Esophagus muscularis mucosa (tissue), 4 donors: ENCODE measurements at regions not wholly inside any gene's neighbourhood (a gene's known extent, or its start where the extent isn't known, plus 50 kb on each side); places are given as distances from the start of the nearest gene placed in this dataset.

Experiments
- EP300 ChIP-seq: sonication (generic); formaldehyde crosslinking; IDR thresholded peaks from one replicate; pipeline ENCODE4 v1.6.1; 2017; ENCODE audit warnings: antibody characterized with exemption
- POLR2A ChIP-seq: fragments of 450-650 bp; IDR thresholded peaks from one replicate; pipeline ENCODE4 v1.6.1; 2017; ENCODE audit warnings: antibody characterized with exemption, moderate library complexity, mild to moderate bottlenecking, low read depth
- TF ChIP-seq, protein P1 (sequence below), 3 experiments: fragments of 200-600 bp in 2 of 3; fragments of 450-650 bp in 1 of 3; sonication (generic) in 2 of 3; IDR thresholded peaks; one replicate each; pipeline ENCODE4 v1.5.1; 2017 to 2019; ENCODE audit warnings: antibody characterized with exemption in 3 of 3, mild to moderate bottlenecking in 2 of 3, moderate library complexity in 1 of 3

DNA sequence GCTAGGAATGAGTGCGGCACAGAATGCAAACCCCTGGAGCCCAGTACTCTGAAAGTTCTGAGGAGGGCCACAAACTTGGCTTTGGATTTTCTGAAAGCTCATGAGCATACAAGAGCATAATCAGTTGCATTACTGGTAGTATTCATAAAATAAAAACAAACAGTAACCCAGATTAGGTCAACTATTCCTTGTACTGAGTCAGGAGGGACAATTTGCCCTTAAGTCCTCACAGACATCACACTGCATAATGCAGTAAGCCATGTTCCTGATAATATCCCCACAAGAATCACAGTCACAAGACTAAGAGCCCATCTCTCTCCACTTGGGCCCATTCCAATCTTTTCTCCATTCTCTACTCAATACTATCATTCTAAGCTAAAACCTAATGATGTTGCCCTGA lies 126.9 kb upstream of the NEIL3 start:
- TF ChIP-seq, protein P1, sequence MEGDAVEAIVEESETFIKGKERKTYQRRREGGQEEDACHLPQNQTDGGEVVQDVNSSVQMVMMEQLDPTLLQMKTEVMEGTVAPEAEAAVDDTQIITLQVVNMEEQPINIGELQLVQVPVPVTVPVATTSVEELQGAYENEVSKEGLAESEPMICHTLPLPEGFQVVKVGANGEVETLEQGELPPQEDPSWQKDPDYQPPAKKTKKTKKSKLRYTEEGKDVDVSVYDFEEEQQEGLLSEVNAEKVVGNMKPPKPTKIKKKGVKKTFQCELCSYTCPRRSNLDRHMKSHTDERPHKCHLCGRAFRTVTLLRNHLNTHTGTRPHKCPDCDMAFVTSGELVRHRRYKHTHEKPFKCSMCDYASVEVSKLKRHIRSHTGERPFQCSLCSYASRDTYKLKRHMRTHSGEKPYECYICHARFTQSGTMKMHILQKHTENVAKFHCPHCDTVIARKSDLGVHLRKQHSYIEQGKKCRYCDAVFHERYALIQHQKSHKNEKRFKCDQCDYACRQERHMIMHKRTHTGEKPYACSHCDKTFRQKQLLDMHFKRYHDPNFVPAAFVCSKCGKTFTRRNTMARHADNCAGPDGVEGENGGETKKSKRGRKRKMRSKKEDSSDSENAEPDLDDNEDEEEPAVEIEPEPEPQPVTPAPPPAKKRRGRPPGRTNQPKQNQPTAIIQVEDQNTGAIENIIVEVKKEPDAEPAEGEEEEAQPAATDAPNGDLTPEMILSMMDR (IDR thresholded peaks at IDR 0.05): no peak
- TF ChIP-seq POLR2A (no peak), EP300 (no peak)
